HepG2 (cell line): ENCODE measurements at regions not wholly inside any gene's neighbourhood (a gene's known extent, or its start where the extent isn't known, plus 50 kb on each side); places are given as distances from the start of the nearest gene placed in this dataset.

ENCODE experiments used
- HNRNPUL1 ChIP-seq: fragments of 200-400 bp; formaldehyde crosslinking; IDR thresholded peaks from 2 replicates; pipeline ENCODE4 v1.6.1; 2017; ENCODE audit warnings: low read depth, mild to moderate bottlenecking, low read length, moderate library complexity
- LCORL ChIP-seq, 2 experiments: fragments of 450-650 bp in 1 of 2; sonication (generic) in 1 of 2; formaldehyde crosslinking in 1 of 2; IDR thresholded peaks; 2 replicates each; pipeline versions ENCODE4 v1.5.0 to v1.6.1; 2017 to 2020; ENCODE audit warnings: antibody characterized with exemption in 1 of 2, missing genetic modification reagents in 1 of 2
- MAFK ChIP-seq, 2 experiments: IDR thresholded peaks in 1 of 2; conservative IDR thresholded peaks in 1 of 2; 2 replicates each; pipeline ENCODE4 v1.6.1; 2011; ENCODE audit warnings: improper control_type of control experiment in 2 of 2, low read length in 2 of 2
- NFATC3 ChIP-seq: sonication (generic); formaldehyde crosslinking; IDR thresholded peaks from 2 replicates; pipeline ENCODE4 v1.5.1; 2020; ENCODE audit warnings: mild to moderate bottlenecking, missing genetic modification reagents
- POLR2A ChIP-seq, 2 experiments: IDR thresholded peaks; 2 replicates each; pipeline ENCODE4 v1.6.1; 2011; ENCODE audit warnings: low read depth in 2 of 2, low read length in 2 of 2, mild to moderate bottlenecking in 1 of 2, moderate library complexity in 1 of 2; ENCODE audit not compliant: insufficient read depth in 1 of 2
- TAF1 ChIP-seq: sonication (generic); formaldehyde crosslinking; IDR thresholded peaks from 2 replicates; pipeline ENCODE4 v1.4.0; 2020; ENCODE audit warnings: missing genetic modification reagents
- ZNF326 ChIP-seq: sonication (generic); formaldehyde crosslinking; IDR thresholded peaks from 2 replicates; pipeline ENCODE4 v1.4.0; 2020; ENCODE audit warnings: missing genetic modification reagents, borderline replicate concordance
- ZSCAN25 ChIP-seq: sonication (generic); formaldehyde crosslinking; IDR thresholded peaks from 2 replicates; pipeline ENCODE4 v1.8.0; 2022; ENCODE audit warnings: mild to moderate bottlenecking, missing genetic modification reagents
- TF ChIP-seq, protein P1 (sequence below), 2 experiments: sonication (generic) in 1 of 2; formaldehyde crosslinking in 1 of 2; IDR thresholded peaks; 2 replicates each; pipeline versions ENCODE4 v1.4.0 to v1.6.1; 2018 to 2020; ENCODE audit warnings: missing genetic modification reagents in 2 of 2, borderline replicate concordance in 1 of 2, low read depth in 1 of 2, mild to moderate bottlenecking in 1 of 2, missing biosample characterization in 1 of 2

DNA sequence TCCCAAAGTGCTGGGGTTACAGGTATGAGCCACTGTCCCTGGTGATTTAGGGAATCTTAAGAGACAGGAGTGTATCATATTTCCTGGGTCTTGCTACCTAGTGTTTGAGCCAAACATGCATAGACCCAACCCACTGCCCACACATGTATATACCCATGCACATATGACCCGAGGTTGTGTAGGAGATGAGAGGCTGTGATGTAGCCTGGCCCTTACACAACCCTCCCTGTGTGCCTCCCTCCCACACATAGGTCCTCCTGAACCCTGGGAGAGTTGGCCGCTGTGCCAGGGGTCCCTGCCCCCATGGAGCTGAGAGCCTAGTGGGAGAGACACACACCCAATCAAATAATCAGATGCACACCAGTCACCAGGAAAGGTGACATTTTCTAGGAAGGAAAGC, 365.9 kb downstream of the ZNF536 start:
- no peak for TF ChIP-seq MAFK (conservative IDR thresholded peaks at IDR 0.05 in 1 of 2, IDR thresholded peaks at IDR 0.05 in 1 of 2; ENCODE audit: low read length in 2 of 2)
- no peak for TF ChIP-seq NFATC3 (CRISPR knock-in tag)
- no peak for TF ChIP-seq HNRNPUL1
- no peak for TF ChIP-seq POLR2A (IDR thresholded peaks at IDR 0.05; ENCODE audit: insufficient read depth in 1 of 2, low read depth in 2 of 2, low read length in 2 of 2)
- TF ChIP-seq, protein P1, sequence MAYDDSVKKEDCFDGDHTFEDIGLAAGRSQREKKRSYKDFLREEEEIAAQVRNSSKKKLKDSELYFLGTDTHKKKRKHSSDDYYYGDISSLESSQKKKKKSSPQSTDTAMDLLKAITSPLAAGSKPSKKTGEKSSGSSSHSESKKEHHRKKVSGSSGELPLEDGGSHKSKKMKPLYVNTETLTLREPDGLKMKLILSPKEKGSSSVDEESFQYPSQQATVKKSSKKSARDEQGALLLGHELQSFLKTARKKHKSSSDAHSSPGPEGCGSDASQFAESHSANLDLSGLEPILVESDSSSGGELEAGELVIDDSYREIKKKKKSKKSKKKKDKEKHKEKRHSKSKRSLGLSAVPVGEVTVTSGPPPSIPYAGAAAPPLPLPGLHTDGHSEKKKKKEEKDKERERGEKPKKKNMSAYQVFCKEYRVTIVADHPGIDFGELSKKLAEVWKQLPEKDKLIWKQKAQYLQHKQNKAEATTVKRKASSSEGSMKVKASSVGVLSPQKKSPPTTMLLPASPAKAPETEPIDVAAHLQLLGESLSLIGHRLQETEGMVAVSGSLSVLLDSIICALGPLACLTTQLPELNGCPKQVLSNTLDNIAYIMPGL (CRISPR knock-in tag; IDR thresholded peaks at IDR 0.05; ENCODE audit: borderline replicate concordance in 1 of 2, low read depth in 1 of 2): no peak
- TF ChIP-seq TAF1 (CRISPR knock-in tag): no peak
- no peak for TF ChIP-seq ZNF326 (CRISPR knock-in tag)
- no peak for TF ChIP-seq ZSCAN25 (CRISPR knock-in tag)
- TF ChIP-seq LCORL (IDR thresholded peaks at IDR 0.05): no peak
- TF ChIP-seq LCORL (CRISPR knock-in tag; IDR thresholded peaks at IDR 0.05): no peak
